Osteoblast (primary cell): ENCODE measurements at regions not wholly inside any gene's neighbourhood (a gene's known extent, or its start where the extent isn't known, plus 50 kb on each side); places are given as distances from the start of the nearest gene placed in this dataset.

Source experiments
- DNase-seq: peaks from one replicate; pipeline ENCODE4 v3.0.0; 2011; ENCODE audit warnings: low spot score, mixed read lengths; ENCODE audit not compliant: insufficient read length; ENCODE audit errors: missing footprints
- H2AFZ ChIP-seq: 2 replicates; pipeline ENCODE4 v1.6.0; 2011; ENCODE audit warnings: mild to moderate bottlenecking, low read length
- H3K27ac ChIP-seq: 2 replicates; pipeline ENCODE4 v1.5.1; 2011; ENCODE audit warnings: mild to moderate bottlenecking, low read depth, low read length, moderate library complexity
- H3K27me3 ChIP-seq: 2 replicates; pipeline ENCODE4 v1.6.0; 2012; ENCODE audit warnings: mild to moderate bottlenecking, control low read depth, inconsistent platforms, low read length, moderate library complexity; ENCODE audit not compliant: insufficient read depth
- H3K36me3 ChIP-seq: 2 replicates; pipeline ENCODE4 v1.5.1; 2011; ENCODE audit warnings: mild to moderate bottlenecking, low read length, control low read depth, moderate library complexity; ENCODE audit not compliant: insufficient read depth
- H3K4me1 ChIP-seq: 2 replicates; pipeline ENCODE4 v1.5.1; 2011; ENCODE audit warnings: mild to moderate bottlenecking, low read length, control low read depth, moderate library complexity; ENCODE audit not compliant: insufficient read depth
- H3K4me2 ChIP-seq: 2 replicates; pipeline ENCODE4 v1.6.0; 2011; ENCODE audit warnings: mild to moderate bottlenecking, low read length; ENCODE audit not compliant: insufficient read depth
- H3K4me3 ChIP-seq: fragments of 200-600 bp; sonication (generic); 3 replicates; pipeline ENCODE4 v1.5.1; 2012; ENCODE audit warnings: mild to moderate bottlenecking, low read length, inconsistent platforms; ENCODE audit not compliant: insufficient read depth
- H3K79me2 ChIP-seq: 2 replicates; pipeline ENCODE4 v1.6.0; 2012; ENCODE audit warnings: mild to moderate bottlenecking, low read length, control low read depth, inconsistent platforms; ENCODE audit not compliant: insufficient read depth
- H3K9me3 ChIP-seq: 2 replicates; pipeline ENCODE4 v1.5.1; 2011; ENCODE audit warnings: low read depth, low read length, control low read depth
- H4K20me1 ChIP-seq: 2 replicates; pipeline ENCODE4 v1.6.0; 2012; ENCODE audit warnings: mild to moderate bottlenecking, low read length, control low read depth; ENCODE audit not compliant: insufficient read depth
- TF ChIP-seq, protein P1 (sequence below): IDR thresholded peaks from 2 replicates; pipeline ENCODE4 v1.5.1; 2011; ENCODE audit warnings: mild to moderate bottlenecking, low read depth, low read length, moderate library complexity; ENCODE audit errors: extremely low read depth

GRCh38 chr10:4509405-4509804 is 316.6 kb upstream of the AKR1E2 start:
- H3K27ac ChIP-seq, result no peak overlapping the region
- H3K9me3 ChIP-seq, result no peaks in the 10 kb centered on the region
- H3K4me2 ChIP-seq, result no peak overlapping the region
- H3K27me3 ChIP-seq, result no peaks in the 10 kb centered on the region
- H3K4me1 ChIP-seq, result peaks cover 6% of the 10 kb centered on the region
- no peaks in the 10 kb centered on the region for H4K20me1 ChIP-seq
- DNase-seq, result no peak
- no peak overlapping the region for H2AFZ ChIP-seq
- TF ChIP-seq, protein P1, sequence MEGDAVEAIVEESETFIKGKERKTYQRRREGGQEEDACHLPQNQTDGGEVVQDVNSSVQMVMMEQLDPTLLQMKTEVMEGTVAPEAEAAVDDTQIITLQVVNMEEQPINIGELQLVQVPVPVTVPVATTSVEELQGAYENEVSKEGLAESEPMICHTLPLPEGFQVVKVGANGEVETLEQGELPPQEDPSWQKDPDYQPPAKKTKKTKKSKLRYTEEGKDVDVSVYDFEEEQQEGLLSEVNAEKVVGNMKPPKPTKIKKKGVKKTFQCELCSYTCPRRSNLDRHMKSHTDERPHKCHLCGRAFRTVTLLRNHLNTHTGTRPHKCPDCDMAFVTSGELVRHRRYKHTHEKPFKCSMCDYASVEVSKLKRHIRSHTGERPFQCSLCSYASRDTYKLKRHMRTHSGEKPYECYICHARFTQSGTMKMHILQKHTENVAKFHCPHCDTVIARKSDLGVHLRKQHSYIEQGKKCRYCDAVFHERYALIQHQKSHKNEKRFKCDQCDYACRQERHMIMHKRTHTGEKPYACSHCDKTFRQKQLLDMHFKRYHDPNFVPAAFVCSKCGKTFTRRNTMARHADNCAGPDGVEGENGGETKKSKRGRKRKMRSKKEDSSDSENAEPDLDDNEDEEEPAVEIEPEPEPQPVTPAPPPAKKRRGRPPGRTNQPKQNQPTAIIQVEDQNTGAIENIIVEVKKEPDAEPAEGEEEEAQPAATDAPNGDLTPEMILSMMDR, result no peak
- H3K36me3 ChIP-seq, result no peaks in the 10 kb centered on the region
- H3K4me3 ChIP-seq, result no peak overlapping the region
- no peaks in the 10 kb centered on the region for H3K79me2 ChIP-seq

GRCh38 chr10:4506095-4506494 is 319.9 kb upstream of the AKR1E2 start:
- TF ChIP-seq, protein P1, result no peak
- Histone ChIP-seq H3K36me3 (no peaks in the 10 kb centered on the region), H3K79me2 (no peaks in the 10 kb centered on the region), H3K4me1 (no peaks in the 10 kb centered on the region), H3K27me3 (no peaks in the 10 kb centered on the region), H3K4me2 (no peak overlapping the region), H3K27ac (no peak overlapping the region), H4K20me1 (no peaks in the 10 kb centered on the region), H2AFZ (no peak overlapping the region), H3K9me3 (no peaks in the 10 kb centered on the region), H3K4me3 (no peak overlapping the region)
- DNase-seq, result no peak

DNA sequence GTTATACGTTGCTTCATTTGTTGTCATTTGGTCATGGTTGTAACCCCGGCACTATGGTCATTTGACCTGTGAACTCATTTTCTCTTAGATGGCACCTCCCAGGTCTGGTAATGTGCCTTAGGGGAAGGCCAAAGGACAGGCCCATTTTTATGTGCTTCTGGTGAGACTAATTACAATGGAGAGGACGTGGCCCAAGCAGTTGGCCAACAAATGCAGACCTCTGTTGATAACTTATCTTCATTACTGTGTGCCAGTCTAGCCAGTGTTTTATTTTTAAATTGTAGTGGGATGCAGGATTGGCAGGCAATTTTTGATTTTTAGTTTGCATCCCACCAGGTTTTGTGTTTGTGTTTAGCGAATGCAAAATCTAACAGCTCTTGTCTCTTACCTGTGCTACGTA is 321.5 kb upstream of the AKR1E2 start:
- no peaks in the 10 kb centered on the region for H3K27me3 ChIP-seq
- H3K4me2 ChIP-seq, result no peak overlapping the region
- no peaks in the 10 kb centered on the region for H3K4me1 ChIP-seq
- TF ChIP-seq, protein P1, result no peak
- no peaks in the 10 kb centered on the region for H3K36me3 ChIP-seq
- no peak overlapping the region for H2AFZ ChIP-seq
- no peaks in the 10 kb centered on the region for H4K20me1 ChIP-seq
- no peak overlapping the region for H3K27ac ChIP-seq
- H3K9me3 ChIP-seq, result no peaks in the 10 kb centered on the region
- no peak for DNase-seq
- no peak overlapping the region for H3K4me3 ChIP-seq
- H3K79me2 ChIP-seq, result no peaks in the 10 kb centered on the region

GRCh38 chr10:4503076-4503475 is 322.9 kb upstream of the AKR1E2 start:
- Histone ChIP-seq H3K4me1 (peaks cover 11% of the 10 kb centered on the region), H3K36me3 (no peaks in the 10 kb centered on the region), H3K79me2 (no peaks in the 10 kb centered on the region), H3K4me2 (no peak overlapping the region), H3K27ac (no peak overlapping the region), H3K27me3 (no peaks in the 10 kb centered on the region), H3K4me3 (no peak overlapping the region), H4K20me1 (no peaks in the 10 kb centered on the region), H3K9me3 (no peaks in the 10 kb centered on the region), H2AFZ (peak overlapping the region; percentile 14)
- DNase-seq, result no peak
- TF ChIP-seq, protein P1, result no peak
